Upper lobe of right lung (tissue), 1 donor: ENCODE measurements at regions not wholly inside any gene's neighbourhood (a gene's known extent, or its start where the extent isn't known, plus 50 kb on each side); places are given as distances from the start of the nearest gene placed in this dataset.
A peak's percentile ranks its signal among the peaks of the same experiment; 100 is the strongest.

Experiments used
- ATAC-seq: fragments of 200-7000 bp; cut with Tn5 transposase; one replicate; pipeline ENCODE4 v1.9.1; 2020; ENCODE audit warnings: mild to moderate bottlenecking, moderate library complexity
- DNase-seq: peaks from one replicate; pipeline ENCODE4 v3.0.0-alpha.2; 2020
- H3K27ac ChIP-seq: fragments of 200-600 bp; one replicate; pipeline ENCODE4 v1.8.0; 2022
- H3K27me3 ChIP-seq: fragments of 200-600 bp; one replicate; pipeline ENCODE4 v1.8.0; 2022; ENCODE audit warnings: mild to moderate bottlenecking
- H3K36me3 ChIP-seq: fragments of 200-600 bp; one replicate; pipeline ENCODE4 v1.8.0; 2022
- H3K4me1 ChIP-seq: fragments of 200-600 bp; one replicate; pipeline ENCODE4 v1.8.0; 2022
- H3K4me3 ChIP-seq: fragments of 200-600 bp; one replicate; pipeline ENCODE4 v1.8.0; 2022; ENCODE audit warnings: mild to moderate bottlenecking
- H3K9me3 ChIP-seq: fragments of 200-600 bp; one replicate; pipeline ENCODE4 v1.8.0; 2022
- CTCF ChIP-seq: fragments of 200-600 bp; IDR thresholded peaks from one replicate; pipeline ENCODE4 v1.8.0; 2022; ENCODE audit warnings: antibody characterized with exemption
- intact Hi-C: fragments of 100-400 bp; cut with DNase I; formaldehyde crosslinking; loops from one replicate; pipeline ENCODE4 v1.11.0; 2022
- donor health status: DM: no; HTN: yes; CAD: no; lungs with severe emphysema.

- no peak for DNase-seq
- no peaks in the 10 kb centered on the region for H3K9me3 ChIP-seq
- H3K4me3 ChIP-seq, result no peak overlapping the region
- H3K36me3 ChIP-seq, result no peaks in the 10 kb centered on the region
- H3K4me1 ChIP-seq, result no peaks in the 10 kb centered on the region
- H3K27ac ChIP-seq, result no peak overlapping the region
- intact Hi-C loops, result no loop called here
- TF ChIP-seq CTCF, result no peak
- peak; percentile 41 for ATAC-seq
- no peaks in the 10 kb centered on the region for H3K27me3 ChIP-seq
Measured at GRCh38 chr12:24723759-24724158, 225.1 kb downstream of the BCAT1 start.

- Histone ChIP-seq H3K36me3 (no peaks in the 10 kb centered on the region), H3K27ac (no peak overlapping the region), H3K4me1 (no peaks in the 10 kb centered on the region), H3K4me3 (no peak overlapping the region), H3K9me3 (no peaks in the 10 kb centered on the region), H3K27me3 (no peaks in the 10 kb centered on the region)
- intact Hi-C loops, result no loop called here
- TF ChIP-seq CTCF, result no peak
- DNase-seq (no peak), ATAC-seq (no peak)
Measured at GRCh38 chr12:24721191-24721590, 227.7 kb downstream of the BCAT1 start.

- no peak for TF ChIP-seq CTCF
- intact Hi-C loops, result no loop called here
- H3K27me3 ChIP-seq, result no peaks in the 10 kb centered on the region
- H3K4me3 ChIP-seq, result no peak overlapping the region
- ATAC-seq (peak; percentile 39), DNase-seq (no peak)
- no peaks in the 10 kb centered on the region for H3K4me1 ChIP-seq
- H3K9me3 ChIP-seq, result no peaks in the 10 kb centered on the region
- H3K27ac ChIP-seq, result no peak overlapping the region
- H3K36me3 ChIP-seq, result no peaks in the 10 kb centered on the region
Measured at GRCh38 chr12:24719293-24719721, 229.6 kb downstream of the BCAT1 start.

GRCh38 chr12:24718617-24719016 lies 230.3 kb downstream of the BCAT1 start:
- intact Hi-C loops, result no loop called here
- ATAC-seq, result no peak
- no peaks in the 10 kb centered on the region for H3K27me3 ChIP-seq

GRCh38 chr12:24714237-24714636 lies 234.7 kb downstream of the BCAT1 start:
- no peaks in the 10 kb centered on the region for H3K9me3 ChIP-seq
- intact Hi-C loops, result no loop called here
- no peak for ATAC-seq
- TF ChIP-seq CTCF, result no peak
- H3K4me3 ChIP-seq, result no peak overlapping the region
- H3K36me3 ChIP-seq, result no peaks in the 10 kb centered on the region
- no peak for DNase-seq
- no peaks in the 10 kb centered on the region for H3K27me3 ChIP-seq
- no peaks in the 10 kb centered on the region for H3K4me1 ChIP-seq
- H3K27ac ChIP-seq, result no peak overlapping the region

More at GRCh38 chr12:24718617-24719016, 230.3 kb downstream of the BCAT1 start:
- TF ChIP-seq CTCF, result no peak
- Histone ChIP-seq H3K27ac (no peak overlapping the region), H3K4me1 (no peaks in the 10 kb centered on the region), H3K9me3 (no peaks in the 10 kb centered on the region), H3K4me3 (no peak overlapping the region), H3K36me3 (no peaks in the 10 kb centered on the region)
- no peak for DNase-seq
